GM06990 (cell line): ENCODE measurements at regions not wholly inside any gene's neighbourhood (a gene's known extent, or its start where the extent isn't known, plus 50 kb on each side); places are given as distances from the start of the nearest gene placed in this dataset.

Experiments used
- DNase-seq: peaks from one replicate; pipeline ENCODE4 v3.0.0-alpha.2; 2011; ENCODE audit not compliant: insufficient read length; ENCODE audit errors: extremely low read depth
- H3K27me3 ChIP-seq: replicated peaks from 2 replicates; pipeline ENCODE4 v1.6.0; 2011; ENCODE audit warnings: low read length; ENCODE audit not compliant: control insufficient read depth, insufficient read depth
- H3K36me3 ChIP-seq: 2 replicates; pipeline ENCODE4 v1.5.1; 2011; ENCODE audit warnings: low read length; ENCODE audit not compliant: control insufficient read depth, insufficient read depth
- H3K4me3 ChIP-seq: replicated peaks from 2 replicates; pipeline ENCODE4 v1.5.1; 2011; ENCODE audit warnings: low read depth, mild to moderate bottlenecking, control low read depth, low read length
- TF ChIP-seq, protein P1 (sequence below): IDR thresholded peaks from 2 replicates; pipeline ENCODE4 v1.5.1; 2011; ENCODE audit warnings: low read length, control low read depth, mild to moderate bottlenecking, inconsistent platforms; ENCODE audit not compliant: insufficient read depth, poor library complexity, severe bottlenecking

DNA sequence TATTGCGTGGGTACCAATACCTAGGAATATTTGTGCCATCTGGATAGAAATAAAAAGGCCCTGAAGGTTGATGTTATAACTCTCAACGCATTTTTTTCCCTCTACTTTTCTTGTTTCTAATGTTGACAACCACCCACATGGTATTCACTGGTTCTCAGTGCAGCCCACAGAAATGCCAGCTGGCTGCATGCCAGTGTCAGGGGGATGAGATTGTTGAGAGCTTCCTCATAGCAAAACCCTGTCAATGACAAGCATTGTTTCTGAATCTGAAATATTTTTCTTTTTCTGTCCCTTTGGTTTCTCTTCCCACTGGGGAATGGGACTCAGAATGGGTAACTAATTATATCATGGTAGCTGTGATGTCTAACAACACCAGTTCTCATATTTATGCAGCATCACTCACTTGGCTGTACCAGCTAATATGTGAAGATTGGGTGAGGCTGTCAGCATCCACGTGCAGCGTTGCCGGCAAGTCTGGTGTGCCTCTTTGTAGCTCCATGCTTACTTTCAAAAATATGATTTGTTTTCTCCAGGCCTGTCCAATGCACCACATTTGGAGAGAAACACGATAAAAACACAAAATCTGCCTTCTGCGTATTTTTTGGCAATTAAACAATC lies 284.6 kb downstream of the PTBP2 start:
- TF ChIP-seq, protein P1, sequence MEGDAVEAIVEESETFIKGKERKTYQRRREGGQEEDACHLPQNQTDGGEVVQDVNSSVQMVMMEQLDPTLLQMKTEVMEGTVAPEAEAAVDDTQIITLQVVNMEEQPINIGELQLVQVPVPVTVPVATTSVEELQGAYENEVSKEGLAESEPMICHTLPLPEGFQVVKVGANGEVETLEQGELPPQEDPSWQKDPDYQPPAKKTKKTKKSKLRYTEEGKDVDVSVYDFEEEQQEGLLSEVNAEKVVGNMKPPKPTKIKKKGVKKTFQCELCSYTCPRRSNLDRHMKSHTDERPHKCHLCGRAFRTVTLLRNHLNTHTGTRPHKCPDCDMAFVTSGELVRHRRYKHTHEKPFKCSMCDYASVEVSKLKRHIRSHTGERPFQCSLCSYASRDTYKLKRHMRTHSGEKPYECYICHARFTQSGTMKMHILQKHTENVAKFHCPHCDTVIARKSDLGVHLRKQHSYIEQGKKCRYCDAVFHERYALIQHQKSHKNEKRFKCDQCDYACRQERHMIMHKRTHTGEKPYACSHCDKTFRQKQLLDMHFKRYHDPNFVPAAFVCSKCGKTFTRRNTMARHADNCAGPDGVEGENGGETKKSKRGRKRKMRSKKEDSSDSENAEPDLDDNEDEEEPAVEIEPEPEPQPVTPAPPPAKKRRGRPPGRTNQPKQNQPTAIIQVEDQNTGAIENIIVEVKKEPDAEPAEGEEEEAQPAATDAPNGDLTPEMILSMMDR, result no peak

DNA sequence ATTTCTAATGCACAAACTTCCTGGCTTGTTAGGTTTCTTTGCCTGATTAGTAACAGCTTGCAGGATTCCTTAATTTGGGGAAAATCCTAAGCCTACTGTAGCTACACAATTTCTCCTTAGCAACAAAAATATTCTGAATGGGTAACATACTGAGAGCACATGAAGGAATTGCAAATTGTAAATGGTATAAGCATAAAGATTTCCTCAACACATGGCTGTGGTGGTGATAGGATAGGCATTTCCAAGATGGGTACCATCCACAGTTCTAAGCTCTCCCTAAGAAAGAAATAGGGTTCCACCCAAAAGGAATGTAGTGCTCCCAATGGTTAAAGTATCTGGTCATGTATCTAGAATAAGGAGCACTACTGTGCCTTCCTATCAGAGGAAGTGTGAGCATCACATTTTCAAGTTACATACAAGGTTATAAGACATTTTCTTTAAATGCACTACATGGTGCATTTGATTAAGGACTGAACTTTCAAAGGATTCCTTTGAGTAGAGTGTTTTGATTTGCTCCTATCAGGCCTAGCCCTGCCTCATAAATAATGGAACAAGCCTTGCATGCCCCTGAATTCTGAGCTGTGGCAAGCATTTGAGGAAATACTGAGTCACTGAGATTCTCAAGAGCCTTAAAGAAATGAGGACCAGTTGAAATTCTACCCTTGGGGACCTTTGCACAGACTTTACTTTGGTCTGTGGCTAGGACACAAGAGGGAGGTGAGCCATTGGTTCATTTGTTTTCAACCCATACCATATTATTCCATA lies 286.4 kb downstream of the PTBP2 start:
- no peaks in the 10 kb centered on the region for H3K36me3 ChIP-seq
- TF ChIP-seq, protein P1, result no peak
- no peak for DNase-seq
- no peaks in the 10 kb centered on the region for H3K27me3 ChIP-seq
- no peak overlapping the region for H3K4me3 ChIP-seq

More for the DNA sequence above, 284.6 kb downstream of the PTBP2 start:
- DNase-seq, result no peak
- Histone ChIP-seq H3K27me3 (no peaks in the 10 kb centered on the region), H3K4me3 (no peak overlapping the region), H3K36me3 (no peaks in the 10 kb centered on the region)

DNA sequence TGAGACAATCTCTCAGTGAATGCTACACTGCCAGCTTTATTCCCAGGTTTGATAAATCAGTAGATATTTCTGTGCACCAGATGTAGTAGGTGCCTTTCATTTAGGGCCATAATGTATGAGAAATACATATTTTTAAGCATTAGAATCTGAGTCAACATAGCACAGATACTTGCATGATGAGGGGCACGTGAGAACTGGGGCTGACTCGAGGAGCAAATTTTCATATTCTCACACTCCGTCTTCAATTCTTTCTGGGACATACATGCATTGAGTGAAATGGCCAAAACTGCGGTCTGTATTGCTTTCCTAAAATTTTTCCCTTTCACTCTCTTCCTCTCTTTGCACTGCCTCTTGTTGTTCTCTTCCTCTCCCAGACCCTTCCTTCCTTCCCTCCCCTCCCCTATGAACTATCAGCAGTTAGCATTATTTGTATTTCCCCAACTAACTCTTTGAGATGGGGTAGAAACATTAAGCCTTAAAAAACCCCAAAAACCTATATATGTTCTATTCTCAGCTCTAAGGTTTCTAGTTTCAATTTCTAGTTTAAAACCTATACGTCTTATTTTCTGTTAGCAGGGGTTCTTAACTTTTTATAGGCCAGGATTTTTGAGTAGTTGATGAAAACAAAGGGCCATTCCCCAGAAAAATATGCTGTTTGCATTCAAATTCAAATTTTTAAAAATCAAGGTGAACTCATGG lies 289.1 kb downstream of the PTBP2 start:
- TF ChIP-seq, protein P1, result no peak
- Histone ChIP-seq H3K36me3 (no peaks in the 10 kb centered on the region), H3K4me3 (no peak overlapping the region), H3K27me3 (no peaks in the 10 kb centered on the region)
- DNase-seq, result no peak

DNA sequence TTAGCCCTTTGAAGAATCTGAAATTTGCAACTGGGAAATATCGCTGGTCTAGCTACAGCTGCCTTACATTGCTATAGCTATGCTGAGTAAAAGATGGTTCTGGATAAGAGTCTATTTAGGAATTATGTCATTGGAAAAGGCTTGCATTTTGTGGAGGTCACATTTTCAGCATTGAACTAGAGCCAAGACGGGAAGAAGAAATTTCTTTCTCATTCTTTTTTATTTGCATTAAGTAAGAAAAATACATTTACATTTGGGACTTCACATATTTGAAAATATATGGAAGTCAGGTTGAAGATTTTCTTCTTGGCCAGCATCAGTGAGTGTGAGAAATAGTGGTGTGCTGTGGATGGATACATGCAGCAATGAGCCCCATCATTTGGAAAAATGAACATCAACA lies 291.6 kb downstream of the PTBP2 start:
- TF ChIP-seq, protein P1, result no peak
- H3K36me3 ChIP-seq, result no peaks in the 10 kb centered on the region
- no peak overlapping the region for H3K4me3 ChIP-seq
- H3K27me3 ChIP-seq, result no peaks in the 10 kb centered on the region
- DNase-seq, result no peak

DNA sequence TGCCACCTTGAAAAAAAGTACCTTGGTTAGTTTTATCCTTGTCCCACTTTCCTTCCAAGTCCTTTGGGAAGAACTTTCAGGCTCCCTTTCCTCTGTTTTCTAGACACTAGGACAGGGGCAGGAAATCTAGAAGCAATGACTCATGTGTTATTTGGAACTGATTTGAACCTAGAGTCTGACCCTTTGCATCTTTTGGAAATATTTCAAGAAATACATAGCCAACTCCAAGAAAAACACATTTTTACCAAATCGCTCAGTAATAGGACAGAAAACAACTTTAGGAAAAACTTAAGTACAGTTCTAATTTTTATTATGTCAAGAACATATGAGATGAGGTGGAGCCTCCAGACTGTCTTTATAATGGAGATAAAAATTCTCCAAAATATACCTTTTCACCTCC lies 292.4 kb downstream of the PTBP2 start:
- H3K36me3 ChIP-seq, result no peaks in the 10 kb centered on the region
- no peaks in the 10 kb centered on the region for H3K27me3 ChIP-seq
- no peak for DNase-seq
- H3K4me3 ChIP-seq, result no peak overlapping the region
- TF ChIP-seq, protein P1, result no peak
